SHP77 treated with DMSO at 0.1 percent for 48 hours (cell line): ENCODE measurements at regions not wholly inside any gene's neighbourhood (a gene's known extent, or its start where the extent isn't known, plus 50 kb on each side); places are given as distances from the start of the nearest gene placed in this dataset.

ENCODE experiments used
- DNase-seq: peaks from one replicate; lab custom pipeline; 2025; lab: John Stamatoyannopoulos, UW

DNA sequence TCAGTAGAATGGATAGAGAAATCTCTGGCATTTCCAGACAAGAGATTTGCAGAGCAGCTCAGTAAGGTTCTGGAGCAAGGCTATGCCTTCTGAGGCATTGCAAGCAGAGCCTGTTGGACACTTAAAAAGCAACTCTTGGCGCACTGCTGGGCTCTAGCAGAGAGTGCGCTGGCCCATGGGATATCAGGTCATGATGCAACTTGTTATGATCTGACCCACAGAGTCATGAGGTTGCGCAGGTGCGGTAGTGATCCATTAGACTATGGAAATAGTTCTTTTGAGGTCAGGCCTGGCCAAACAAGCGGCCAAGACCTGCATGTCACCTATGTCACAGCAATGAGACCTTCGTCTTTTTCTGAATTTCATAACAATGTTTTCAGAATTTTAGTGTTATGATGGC is 168.6 kb downstream of the TMTC3 start:
- no peak for DNase-seq

DNA sequence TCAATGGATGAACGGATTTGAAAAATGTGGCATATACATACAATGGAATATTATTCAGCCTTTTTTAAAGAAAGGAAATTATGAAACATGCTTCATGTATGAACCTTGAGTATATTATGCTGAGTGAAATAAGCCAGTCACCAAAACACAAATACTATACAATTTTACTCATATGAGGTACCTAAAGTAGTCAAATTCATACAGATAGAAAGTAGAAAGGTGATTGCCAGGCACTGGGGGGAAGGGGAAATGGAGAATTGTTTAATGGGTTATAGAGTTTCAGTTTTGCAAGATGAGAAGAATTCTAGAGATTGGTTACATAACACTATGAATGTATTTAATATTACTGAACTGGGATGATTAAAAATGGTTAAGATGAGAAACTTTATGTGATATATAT is 171.4 kb downstream of the TMTC3 start:
- DNase-seq: no peak

DNA sequence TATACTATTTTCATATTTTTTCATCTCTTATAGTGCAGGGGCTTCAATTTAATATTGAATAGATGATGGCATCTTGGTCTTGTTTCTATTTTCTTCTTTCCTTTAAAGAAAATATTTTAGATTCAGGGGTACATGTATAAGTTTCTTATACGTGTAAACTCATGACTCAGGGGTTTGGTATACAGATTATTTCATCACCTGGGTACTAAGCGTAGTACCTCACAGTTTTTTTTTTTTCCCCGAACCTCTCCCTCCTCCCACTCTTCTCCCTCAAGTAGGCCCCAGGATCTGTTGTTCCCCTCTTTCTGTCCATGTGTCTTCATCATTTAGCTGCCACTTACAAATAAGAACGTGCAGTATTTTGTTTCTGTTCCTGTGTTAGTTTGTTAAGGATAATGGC is 172.6 kb downstream of the TMTC3 start:
- no peak for DNase-seq

DNA sequence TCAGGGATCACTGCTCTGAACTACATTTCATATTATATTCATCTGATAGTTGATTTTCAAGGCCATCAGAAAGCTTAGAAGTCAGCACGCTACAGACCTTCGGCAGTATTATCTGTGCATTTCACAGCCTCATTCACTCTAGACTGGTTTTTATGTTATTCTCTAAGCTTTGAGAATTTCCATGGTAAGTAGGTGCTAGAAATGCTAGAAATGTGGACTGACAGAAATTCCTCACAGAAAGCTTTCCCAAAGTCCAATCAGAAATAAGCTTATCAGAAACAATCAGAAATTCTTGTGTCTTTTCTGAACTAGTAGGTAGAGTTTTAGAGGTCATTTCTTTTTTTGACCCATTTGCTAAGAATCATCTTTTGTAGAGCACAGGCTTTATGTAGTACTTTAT is 176.6 kb downstream of the TMTC3 start:
- no peak for DNase-seq

DNA sequence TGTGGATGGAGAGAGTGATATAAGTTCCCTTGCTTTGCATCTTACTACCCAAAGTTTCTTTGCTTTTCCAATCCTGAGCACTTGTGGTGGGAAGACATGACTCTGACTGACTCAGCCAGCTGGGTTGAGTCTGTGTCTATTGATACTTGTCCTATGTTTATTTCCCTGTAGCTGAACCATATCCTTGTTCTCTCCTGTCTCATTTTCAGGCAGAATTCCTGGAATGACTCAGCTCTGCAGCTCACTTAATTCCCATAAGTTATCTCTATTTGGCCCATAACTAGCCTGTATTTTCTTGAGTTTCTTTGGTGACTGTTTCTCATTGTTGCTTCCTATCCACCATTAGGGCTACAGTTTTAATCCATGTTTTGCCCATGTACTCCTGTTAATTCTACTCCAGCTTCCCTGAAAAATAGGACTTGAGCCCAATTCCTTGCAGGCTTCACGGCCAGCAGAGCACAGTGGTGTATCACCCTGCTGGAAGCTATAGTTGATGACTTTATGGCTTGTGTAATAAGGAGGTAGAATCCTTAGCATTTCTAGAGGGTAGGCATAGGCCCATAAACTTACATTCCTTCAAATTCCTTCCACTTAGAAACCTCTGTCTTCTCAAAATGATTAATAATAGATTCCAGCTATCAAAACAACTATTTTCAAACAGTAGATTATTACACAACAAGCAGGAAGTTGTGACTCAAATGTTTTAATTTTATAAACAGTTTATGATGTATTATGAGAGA is 183.1 kb downstream of the TMTC3 start:
- no peak for DNase-seq

DNA sequence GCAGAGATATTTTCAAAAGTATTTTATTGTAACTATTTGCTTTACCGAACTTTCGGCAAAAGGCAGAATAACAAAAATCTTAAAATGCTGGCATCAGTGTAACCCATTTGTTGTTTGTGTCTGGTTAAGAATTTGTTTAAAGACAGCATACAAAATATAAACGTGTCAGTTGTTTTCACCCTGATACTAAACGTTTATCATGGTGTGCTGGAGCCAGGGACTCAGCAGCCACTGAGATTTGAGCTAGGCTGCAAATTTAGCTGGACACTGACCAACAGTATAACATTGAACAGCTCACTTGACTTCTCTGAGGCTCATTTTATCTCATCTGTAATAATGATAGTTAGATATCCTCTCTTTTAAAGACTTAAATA is 183.7 kb downstream of the TMTC3 start:
- no peak for DNase-seq

DNA sequence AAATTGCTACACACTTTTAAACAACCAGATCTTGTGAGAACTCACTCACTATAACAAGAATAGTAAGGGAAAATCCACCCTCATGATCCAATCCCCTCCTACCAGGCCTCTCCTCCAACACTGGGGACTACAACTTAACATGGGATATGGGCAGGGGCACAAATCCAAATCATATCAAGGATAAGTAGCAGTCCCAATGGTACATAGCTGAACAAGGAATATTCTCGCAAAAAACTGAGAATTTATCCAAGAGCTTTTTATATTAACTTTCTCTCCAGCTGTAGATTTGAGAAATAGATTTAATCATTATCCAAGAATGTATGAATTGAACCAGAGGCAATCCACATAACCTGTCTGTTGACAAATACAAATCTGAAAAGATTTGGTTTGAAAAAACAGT is 185.2 kb downstream of the TMTC3 start:
- no peak for DNase-seq

DNA sequence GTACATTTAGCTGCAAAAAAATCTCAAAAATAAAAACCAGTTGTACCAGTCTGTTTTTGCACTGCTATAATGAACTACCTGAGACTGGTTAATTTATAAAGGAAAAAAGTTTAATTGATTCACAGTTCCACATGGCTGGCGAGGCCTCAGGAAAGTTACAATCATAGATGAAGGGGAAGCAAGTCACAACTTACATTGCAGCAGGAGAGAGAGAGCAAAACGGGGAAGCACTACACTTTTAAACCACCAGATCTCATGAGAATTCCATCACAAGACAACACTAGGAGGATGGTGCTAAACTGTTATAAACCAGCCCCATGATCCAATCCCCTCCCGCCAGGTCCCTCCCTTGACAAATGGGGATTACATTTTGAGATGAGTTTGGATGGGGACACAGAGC is 186.0 kb downstream of the TMTC3 start:
- DNase-seq: no peak

DNA sequence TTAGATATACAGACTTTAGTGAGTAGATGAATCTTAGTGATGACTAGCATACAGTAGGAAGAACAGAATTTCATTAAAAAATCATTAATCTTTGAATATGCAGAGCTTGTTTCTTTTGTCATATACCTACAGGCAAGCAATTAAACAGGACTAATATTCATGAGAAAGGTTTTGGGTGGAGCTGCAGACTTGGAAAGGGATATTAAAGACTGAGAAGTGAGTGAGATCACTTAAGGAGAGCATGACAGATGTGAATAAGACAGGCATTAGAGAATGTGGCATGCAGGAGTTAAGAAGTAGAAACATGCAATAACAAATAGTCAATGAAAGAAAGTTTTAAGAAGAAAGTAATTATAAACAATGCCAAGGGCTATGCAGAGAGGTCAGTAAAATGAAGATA is 187.7 kb downstream of the TMTC3 start:
- no peak for DNase-seq

DNA sequence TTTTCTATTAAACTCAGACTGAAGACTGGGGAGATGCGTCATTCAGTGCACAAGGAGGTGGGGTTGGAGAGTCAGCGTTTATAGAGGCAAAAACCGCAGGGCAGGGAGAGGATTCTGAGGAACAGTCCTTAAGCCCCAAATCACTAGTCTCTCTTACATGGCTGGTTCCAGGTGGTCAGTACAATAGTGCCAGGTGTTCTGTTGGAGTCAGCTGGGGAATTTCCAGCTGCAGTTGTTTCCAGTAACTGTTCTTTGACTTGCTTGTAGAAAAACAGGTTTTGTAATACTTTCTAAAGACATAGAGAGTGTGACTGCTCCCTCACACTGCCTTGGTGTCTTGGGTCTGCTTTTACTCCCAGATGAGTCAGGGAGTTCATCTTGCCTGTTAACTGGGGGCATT is 192.2 kb downstream of the TMTC3 start:
- peak; percentile 52 for DNase-seq

DNA sequence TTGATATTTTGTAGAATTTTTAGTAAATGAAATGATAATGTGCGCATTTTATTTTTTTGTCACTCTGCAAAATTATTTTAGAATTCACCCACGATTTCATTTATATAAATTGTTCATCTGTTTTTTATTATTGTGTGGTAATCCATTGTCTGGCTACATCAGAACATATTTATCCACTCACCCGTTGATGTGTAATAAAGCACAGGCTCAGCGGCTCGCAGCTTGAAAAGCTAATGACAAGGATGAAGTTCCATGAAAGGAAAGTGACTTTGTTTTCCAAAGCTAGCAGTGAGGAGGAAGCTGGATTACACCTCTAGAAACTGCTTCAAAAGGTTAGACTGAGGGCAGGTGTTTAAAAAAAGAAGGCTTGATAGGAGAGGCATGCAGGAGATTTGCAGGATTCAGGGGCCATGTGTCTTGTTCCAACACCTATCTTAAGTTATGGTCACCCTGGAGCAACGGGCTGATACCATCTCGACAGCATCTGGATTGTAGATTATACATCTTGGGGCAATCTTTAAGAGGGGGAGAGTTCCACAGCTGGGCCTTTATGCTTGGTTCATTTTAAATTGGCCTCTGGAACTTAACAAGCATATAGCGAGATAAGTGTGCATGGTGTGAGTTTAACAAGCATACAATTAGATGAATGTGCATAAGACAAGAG is 194.1 kb downstream of the TMTC3 start:
- no peak for DNase-seq

DNA sequence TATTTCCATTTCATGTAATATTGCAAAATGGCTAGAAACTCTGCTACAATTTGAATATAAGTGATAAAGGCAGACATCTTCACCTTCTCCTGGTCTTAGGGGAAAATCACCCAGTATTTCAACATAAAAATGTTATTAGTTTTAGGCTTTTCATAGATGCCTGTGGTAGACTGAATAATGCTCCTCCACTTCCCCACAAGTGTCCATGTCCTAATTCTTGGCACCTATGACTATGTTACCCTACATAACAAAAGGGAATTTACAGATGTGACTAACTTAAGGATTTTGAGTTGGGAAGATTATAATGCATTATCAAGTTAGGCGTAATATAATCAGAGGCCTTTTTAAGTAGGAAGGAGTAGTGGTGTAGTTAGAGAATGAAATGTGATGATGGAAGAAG is 196.4 kb downstream of the TMTC3 start:
- DNase-seq: no peak

DNA sequence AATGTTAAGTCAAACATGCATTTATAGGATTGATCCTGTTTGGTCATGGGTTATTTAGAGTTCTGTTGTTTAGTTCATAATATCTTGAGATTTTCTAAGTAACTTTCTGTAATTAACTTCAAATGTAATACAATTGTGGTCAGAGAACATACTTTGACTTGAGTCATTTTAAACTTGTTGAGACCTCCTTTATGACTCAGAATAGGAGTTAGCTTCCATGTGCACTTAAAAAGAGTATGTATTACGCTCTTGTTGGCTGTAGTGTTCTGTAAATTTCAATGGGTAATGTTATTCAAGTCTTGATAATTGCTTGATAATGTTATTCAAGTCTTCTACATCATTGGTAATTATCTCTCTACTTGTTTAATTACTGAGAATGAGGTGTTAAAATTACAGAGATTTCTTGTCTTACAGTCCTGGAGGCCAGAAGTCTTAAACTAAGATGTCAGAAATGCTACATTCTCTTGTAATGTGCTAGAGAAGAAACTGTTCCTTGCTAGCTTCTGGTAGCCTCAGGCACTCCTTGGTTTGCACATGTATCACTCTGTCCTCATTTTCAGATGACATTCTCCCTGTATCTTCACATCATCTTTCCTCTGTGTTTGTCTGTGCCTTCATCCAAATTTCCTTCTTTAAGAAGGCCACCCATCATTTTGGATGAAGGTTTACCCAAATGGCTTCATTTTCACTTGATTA is 197.3 kb downstream of the TMTC3 start:
- no peak for DNase-seq

DNA sequence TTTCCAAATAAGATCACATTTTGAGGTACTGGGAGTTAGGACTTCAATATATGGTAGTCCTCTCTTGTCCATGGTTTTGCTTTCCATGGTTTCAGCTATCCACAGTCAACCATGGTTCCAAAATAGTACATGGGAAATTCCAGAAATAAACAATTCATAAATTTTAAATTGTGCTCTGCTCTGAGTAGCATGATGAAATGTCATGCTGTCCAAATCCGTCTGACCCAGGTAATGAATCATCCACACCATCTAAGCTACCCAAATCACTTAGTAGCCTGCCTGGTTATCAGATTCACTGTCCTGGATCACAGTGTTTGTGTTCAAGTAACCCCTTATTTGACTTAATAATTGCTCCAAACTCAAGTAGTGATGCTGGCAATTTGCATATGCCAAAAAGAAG is 197.9 kb downstream of the TMTC3 start:
- no peak for DNase-seq

DNA sequence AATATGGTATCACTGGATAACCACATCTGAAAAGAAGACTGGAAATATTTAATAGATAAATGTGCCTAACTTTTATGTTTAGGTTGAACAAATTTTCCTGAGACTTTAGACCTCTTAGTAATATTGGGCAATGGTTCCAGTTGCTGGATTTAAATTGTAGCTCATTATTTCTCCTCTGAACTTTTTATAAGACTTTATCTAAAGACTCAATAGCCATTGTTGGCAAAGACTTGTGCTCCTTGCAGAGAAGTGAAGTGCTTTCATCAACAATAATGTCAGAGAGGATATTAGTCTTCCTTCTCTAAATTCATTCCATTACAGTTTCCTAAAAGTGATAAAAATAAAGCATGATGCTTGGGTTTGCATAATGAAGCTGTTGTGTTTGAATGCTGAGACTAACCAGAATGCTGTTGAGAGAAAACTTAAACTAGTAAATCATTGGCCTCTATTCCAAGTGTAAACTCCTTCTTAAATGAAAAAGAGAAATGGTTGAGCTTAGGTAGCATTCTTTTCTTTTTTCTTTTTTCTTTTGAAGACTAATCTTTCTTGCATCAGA is 200.2 kb downstream of the TMTC3 start:
- no peak for DNase-seq

DNA sequence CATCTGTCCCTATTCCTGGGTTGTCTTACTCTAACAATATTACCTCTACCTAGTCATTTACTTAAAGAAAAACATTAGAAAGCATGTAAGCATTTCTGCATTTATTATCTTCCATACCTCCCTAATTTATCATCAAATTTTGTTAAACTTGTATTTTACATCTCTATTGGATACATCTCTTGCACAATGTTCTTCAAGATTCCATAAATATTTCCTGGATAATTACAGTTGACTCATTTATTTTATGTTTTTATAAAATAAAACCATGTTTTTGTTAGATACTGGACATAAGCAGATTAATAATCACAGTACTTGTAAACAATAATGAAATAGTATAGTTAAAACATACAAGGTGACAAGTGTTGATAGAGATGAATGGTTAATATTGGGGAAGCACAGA is 209.0 kb downstream of the TMTC3 start:
- no peak for DNase-seq

DNA sequence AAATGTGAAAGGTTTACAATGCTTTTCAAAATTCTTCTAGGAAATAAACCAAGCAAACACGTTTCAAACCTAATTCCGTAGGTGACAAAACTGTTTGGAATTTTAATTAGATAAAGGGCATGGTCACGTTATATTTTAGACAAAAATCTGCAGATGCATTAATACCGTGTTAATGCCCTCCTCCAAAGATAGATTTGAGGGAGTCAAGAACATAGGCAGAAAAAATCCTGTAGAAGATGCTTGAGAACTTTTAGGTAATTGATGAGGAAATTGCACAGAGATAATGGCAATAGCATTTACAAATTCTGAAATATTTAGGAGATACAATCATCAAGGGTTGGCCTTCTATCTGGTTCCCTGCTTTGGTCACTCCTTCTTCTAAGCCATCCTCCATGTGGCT is 212.6 kb downstream of the TMTC3 start:
- no peak for DNase-seq

DNA sequence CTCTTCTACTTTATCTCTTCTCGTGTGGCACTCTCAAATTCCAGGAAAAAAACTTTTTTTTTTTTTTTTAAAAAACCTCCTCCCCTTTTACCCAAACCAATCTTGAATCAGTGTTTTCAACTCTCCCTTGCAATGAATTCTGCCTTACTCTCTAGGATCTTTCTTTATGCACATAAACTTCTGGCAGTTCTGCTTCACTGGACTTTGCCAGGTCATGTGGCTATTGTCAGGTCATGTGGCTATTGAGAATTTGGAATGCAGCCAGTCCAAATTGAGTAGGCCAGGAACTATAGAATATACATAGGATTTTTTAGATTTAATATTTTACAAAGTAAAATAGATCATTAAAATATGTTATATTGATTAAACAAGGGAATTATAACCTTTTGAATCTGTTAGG is 218.2 kb downstream of the TMTC3 start:
- DNase-seq: no peak

DNA sequence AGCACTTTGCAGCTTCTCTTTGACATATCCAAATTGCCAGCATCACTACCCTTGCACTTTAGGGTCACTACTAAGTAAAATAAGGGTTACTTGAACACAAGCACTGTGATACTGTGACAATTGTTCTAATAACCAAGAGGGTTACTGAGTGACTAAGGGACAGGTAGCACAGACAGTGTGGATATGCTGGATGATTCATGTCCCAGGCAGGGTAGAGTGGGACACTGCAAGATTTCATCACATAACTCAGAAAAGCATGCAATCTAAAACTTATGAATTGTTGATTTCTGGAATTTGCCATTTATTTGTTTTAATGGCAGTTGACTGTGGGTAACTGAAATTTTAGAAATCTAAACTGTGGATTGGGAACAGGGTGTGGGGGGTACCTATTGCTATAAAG is 218.8 kb downstream of the KITLG start:
- no peak for DNase-seq

DNA sequence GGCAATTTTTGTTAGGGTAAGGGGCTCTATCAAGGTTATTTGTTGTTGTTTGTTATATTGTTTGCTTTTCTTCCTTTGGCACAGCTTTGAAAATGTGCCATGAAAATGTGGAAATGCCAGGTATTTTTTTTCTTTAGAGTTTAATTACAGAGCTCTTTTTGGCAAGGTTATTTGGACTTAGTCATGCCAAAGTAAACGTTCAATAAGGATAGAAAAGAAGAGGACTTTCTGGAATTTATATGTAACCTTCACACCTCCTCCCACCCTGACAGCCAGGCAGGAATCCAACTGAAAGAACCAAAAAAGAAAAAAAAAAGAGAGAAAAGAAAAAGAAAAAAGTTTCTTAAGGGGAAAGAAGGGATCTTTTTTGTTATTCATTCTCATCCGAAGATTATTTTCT is 217.8 kb downstream of the KITLG start:
- no peak for DNase-seq

DNA sequence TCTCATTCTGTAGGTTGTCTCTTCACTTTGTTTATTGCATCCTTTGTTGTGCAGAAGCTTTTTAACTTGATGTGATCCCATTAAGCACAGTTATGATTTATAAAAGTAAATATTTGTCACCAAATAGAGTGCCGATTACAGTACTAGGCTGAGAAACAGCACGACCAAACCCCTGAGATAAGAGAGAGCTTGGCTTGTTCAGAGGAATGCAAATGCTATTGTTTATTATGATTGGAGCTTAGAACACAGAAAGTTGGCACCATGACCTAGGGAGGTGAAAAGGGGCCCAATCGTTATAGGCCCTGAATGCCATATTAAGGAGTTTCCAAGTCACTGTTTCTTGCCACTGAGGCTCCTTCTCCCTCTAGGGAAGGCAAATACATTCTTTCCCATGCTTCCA is 214.9 kb downstream of the KITLG start:
- no peak for DNase-seq

DNA sequence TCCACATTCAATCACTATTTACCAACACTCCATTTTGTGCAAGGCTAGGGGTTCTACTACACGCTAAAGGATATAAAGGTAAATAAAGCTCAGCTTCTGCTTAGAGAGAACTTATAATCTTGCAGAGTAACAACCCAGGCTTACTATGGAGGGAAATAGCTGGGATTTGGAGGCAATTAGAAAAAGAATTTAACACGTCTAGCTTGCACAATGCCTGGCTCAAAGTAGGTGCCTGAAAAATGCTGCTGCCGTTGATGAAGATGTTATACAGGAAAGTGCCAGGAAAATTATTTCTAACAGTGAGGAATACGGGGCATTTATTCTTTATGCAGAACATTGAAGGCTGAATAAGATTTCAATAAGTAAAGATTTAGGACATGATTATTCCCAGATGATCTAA is 214.2 kb downstream of the KITLG start:
- DNase-seq: no peak

DNA sequence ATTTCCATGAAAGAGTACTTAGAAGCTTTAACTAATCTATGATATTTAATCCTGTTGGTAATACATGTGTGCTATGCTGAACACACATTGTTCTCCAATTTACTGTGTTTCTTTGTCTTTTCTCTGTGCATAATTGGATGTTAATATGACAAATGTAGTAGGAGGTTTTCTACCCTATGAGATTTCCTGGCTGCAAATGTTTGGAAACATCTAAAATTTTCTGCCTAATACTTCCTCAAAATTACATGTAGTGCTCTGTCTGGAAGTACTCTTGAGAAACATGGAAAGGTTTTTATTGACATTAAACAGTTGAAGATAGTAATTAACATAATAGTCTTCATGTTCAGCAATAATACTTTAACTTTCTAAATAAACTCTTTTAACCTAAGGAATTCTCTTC is 213.0 kb downstream of the KITLG start:
- DNase-seq: no peak
